Gastrocnemius medialis (tissue), 4 donors: ENCODE measurements at regions not wholly inside any gene's neighbourhood (a gene's known extent, or its start where the extent isn't known, plus 50 kb on each side); places are given as distances from the start of the nearest gene placed in this dataset.

Experiments used
- POLR2A ChIP-seq, 2 donors: fragments of 450-650 bp; IDR thresholded peaks; one replicate each; pipeline ENCODE4 v1.6.1; 2017; ENCODE audit warnings: antibody characterized with exemption in 2 of 2, mild to moderate bottlenecking in 2 of 2, moderate library complexity in 2 of 2
- TF ChIP-seq, protein P1 (sequence below), 5 experiments: fragments of 450-650 bp in 3 of 5; fragments of 200-600 bp in 2 of 5; sonication (generic) in 2 of 5; IDR thresholded peaks in 4 of 5; conservative IDR thresholded peaks in 1 of 5; 1 replicate in 4 of 5; 2 replicates in 1 of 5; pipeline ENCODE4 v1.5.1; 2016 to 2019; ENCODE audit warnings: antibody characterized with exemption in 5 of 5, mild to moderate bottlenecking in 3 of 5, moderate library complexity in 3 of 5

GRCh38 chr3:193132241-193132640 lies 108.8 kb upstream of the PLAAT1 start:
- no peak for TF ChIP-seq POLR2A (IDR thresholded peaks at IDR 0.05)
- TF ChIP-seq, protein P1, sequence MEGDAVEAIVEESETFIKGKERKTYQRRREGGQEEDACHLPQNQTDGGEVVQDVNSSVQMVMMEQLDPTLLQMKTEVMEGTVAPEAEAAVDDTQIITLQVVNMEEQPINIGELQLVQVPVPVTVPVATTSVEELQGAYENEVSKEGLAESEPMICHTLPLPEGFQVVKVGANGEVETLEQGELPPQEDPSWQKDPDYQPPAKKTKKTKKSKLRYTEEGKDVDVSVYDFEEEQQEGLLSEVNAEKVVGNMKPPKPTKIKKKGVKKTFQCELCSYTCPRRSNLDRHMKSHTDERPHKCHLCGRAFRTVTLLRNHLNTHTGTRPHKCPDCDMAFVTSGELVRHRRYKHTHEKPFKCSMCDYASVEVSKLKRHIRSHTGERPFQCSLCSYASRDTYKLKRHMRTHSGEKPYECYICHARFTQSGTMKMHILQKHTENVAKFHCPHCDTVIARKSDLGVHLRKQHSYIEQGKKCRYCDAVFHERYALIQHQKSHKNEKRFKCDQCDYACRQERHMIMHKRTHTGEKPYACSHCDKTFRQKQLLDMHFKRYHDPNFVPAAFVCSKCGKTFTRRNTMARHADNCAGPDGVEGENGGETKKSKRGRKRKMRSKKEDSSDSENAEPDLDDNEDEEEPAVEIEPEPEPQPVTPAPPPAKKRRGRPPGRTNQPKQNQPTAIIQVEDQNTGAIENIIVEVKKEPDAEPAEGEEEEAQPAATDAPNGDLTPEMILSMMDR (IDR thresholded peaks at IDR 0.05 in 4 of 5, conservative IDR thresholded peaks at IDR 0.05 in 1 of 5), result no peak
